Duodenal mucosa (tissue), 2 donors: ENCODE measurements at regions not wholly inside any gene's neighbourhood (a gene's known extent, or its start where the extent isn't known, plus 50 kb on each side); places are given as distances from the start of the nearest gene placed in this dataset.

Experiments used
- H3K27ac ChIP-seq: one replicate; pipeline ENCODE4 v1.7.0; 2013; ENCODE audit warnings: low read depth, low read length
- H3K27me3 ChIP-seq, 2 donors: one replicate each; pipeline ENCODE4 v1.7.0; 2013; ENCODE audit warnings: low read length in 2 of 2, control low read depth in 1 of 2; ENCODE audit not compliant: insufficient read depth in 2 of 2, control insufficient read depth in 1 of 2
- H3K36me3 ChIP-seq, 2 donors: one replicate each; pipeline ENCODE4 v1.7.0; 2013; ENCODE audit warnings: low read length in 2 of 2, control low read depth in 1 of 2; ENCODE audit not compliant: insufficient read depth in 2 of 2, control insufficient read depth in 1 of 2
- H3K4me1 ChIP-seq, 2 donors: one replicate each; pipeline ENCODE4 v1.7.0; 2013; ENCODE audit warnings: low read length in 2 of 2, control low read depth in 1 of 2; ENCODE audit not compliant: insufficient read depth in 2 of 2, control insufficient read depth in 1 of 2
- H3K4me3 ChIP-seq, 2 donors: one replicate each; pipeline ENCODE4 v1.7.0; 2013; ENCODE audit warnings: low read length in 2 of 2, low read depth in 1 of 2
- H3K9ac ChIP-seq, 2 donors: one replicate each; pipeline ENCODE4 v1.7.0; 2013; ENCODE audit warnings: low read length in 2 of 2, low read depth in 1 of 2
- H3K9me3 ChIP-seq, 2 donors: one replicate each; pipeline ENCODE4 v1.7.0; 2013; ENCODE audit warnings: low read length in 2 of 2, control low read depth in 1 of 2; ENCODE audit not compliant: control insufficient read depth in 1 of 2

DNA sequence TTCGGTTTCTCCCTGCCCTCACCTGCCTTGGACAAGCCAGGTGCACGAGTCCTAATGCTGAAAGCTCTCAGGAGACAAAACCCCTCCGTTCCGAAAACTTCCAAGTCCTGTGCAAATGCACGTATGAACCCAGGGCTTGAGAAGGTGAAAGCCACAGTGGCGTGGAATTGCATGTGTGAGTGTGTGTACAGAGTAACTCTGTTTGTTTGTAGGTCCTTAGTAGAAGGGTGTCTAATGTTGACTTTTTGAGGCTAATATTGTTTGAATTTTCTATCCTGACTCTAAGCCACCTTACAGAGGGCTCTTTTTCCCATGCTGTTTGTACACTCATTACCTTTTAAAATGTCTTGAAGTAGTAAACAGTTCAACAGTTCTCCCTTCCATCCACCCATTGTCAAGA, 129.1 kb downstream of the FOXA2 start:
- Histone ChIP-seq H3K9ac (no peak overlapping the region), H3K36me3 (no peaks in the 10 kb centered on the region), H3K27ac (no peak overlapping the region), H3K4me3 (no peak overlapping the region), H3K27me3 (peaks cover 0 to 8% of the 10 kb centered on the region in 2 donors), H3K9me3 (no peaks in the 10 kb centered on the region), H3K4me1 (peaks cover 7 to 8% of the 10 kb centered on the region in 2 donors)

DNA sequence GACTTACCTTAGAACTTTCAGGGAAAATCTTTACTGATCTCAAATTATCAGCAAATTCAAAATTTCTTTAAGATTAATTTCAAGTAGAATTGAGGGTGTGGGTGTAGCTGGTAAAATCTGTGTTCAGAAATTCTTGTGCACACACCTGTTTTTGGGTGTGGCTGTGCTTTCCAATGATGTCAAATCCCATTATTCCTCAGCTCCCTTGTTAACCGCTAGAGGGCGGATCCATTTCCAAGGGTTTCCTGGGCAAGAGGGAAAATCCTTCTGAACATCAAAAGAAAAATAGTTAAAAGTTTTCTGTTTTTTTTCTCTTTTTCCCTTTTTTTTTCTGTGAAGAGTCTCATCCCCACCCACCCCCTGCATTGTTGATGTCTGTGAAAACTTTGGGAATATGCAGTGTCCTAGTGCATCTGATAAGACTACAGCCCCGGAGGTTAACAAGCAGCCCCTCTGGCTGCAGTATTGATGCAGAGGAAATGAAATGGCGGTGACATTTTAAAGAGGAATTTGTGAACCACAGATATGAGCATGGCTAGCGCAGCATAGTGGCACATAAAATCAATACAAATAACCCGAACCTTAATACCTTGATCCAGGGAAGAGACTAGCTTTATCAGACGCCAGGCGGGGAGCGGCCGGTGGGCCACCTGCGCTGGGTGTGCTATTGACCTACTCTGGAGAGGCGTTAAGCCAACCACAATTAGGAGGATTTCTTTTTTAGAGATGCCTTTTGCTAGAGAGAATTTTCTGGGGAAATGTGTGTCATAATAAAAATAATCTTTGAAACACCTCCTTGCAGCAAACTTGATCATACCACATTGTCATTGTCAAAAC, 130.9 kb downstream of the FOXA2 start:
- Histone ChIP-seq H3K4me1 (peaks cover 11 to 15% of the 10 kb centered on the region in 2 donors), H3K36me3 (no peaks in the 10 kb centered on the region), H3K9me3 (no peaks in the 10 kb centered on the region), H3K27me3 (no peaks in the 10 kb centered on the region), H3K4me3 (no peak overlapping the region), H3K9ac (no peak overlapping the region), H3K27ac (no peak overlapping the region)

DNA sequence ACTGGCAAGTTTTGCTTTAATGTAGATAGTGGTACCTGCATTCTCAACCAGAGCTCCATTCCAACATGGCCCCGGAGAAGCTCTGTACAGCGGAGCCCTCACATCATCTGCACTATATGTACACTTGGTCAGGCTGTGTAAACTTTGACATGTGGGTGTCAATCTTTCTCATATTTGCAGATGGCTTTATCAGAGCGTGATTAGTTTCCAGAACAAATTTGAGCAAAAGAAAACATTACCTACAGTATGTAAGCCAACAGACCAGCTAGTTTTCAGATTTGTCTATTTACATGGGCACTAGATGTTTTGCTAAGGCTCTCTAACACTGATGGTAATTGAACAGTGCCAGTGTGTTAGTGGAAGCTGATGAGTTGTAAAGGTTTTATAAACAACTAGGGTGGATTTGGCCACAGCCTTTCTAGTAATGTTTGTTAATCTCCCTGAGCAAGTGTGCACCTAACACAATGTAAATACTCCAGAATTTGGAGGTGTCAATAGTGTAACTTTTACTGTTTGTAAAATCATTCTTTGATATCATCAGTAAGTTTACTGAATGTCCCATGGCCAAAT, 131.8 kb downstream of the FOXA2 start:
- peaks cover 11 to 15% of the 10 kb centered on the region in 2 donors for H3K4me1 ChIP-seq
- no peaks in the 10 kb centered on the region for H3K9me3 ChIP-seq
- no peak overlapping the region for H3K9ac ChIP-seq
- H3K4me3 ChIP-seq, result no peak overlapping the region
- H3K27me3 ChIP-seq, result no peaks in the 10 kb centered on the region
- H3K36me3 ChIP-seq, result no peaks in the 10 kb centered on the region
- H3K27ac ChIP-seq, result no peak overlapping the region

DNA sequence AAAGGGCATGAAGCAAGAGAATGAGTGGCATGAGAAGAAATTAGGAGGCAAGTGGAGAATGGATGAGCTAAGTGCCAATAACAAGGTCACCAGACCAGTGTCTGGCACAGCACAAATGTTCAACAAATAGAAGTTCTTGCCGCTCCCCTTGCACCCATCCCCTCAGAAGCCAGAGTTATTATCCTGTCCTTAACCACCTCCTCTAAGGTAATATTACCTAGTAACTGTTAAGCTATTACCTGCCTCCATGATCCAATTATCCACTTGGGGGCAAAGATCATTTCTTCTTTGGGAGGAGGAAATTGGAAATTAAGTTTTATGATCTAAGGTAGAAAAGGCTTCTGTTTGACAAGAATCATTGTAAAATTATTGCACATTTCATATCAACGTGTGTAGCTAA, 133.8 kb downstream of the FOXA2 start:
- Histone ChIP-seq H3K36me3 (no peaks in the 10 kb centered on the region), H3K9ac (no peak overlapping the region), H3K27me3 (no peaks in the 10 kb centered on the region), H3K27ac (no peak overlapping the region), H3K9me3 (no peaks in the 10 kb centered on the region), H3K4me3 (no peak overlapping the region), H3K4me1 (peaks cover 11 to 15% of the 10 kb centered on the region in 2 donors)

DNA sequence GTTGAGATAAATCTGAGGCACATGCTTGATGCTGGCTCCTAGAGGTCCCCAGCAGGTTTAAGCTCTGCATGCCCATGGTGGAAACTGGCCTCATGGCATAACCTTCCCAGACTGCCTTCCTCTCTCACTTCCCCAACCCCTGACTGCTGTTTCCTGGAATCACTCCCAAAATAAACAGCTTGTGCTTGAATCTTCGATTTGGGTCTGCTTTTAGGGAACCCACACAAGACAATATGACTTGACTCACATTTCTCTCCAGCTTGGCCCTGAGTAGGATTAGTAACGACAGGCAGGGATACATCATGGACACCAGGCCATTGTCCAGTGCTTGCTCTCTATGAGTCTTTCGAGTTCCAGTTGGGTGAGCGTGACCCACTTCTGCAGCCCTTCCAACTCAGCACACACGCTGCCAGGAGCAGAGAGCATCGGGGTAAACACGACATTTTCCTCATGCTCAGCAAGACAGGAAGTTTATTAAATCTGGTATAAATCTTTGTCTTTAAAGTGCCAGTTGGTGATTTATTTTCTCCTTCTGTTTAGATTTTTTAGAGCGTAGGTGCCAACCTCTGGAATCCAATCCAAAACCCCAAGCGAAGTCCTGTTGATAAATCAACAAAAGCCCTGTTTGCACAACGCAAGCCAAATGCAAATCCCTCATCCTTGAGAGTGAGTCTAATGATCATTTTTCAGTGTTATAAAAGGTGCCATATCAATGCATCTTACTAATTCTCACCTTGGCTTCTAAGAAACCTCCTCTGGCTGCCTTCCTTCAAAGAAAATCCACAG, 135.0 kb downstream of the FOXA2 start:
- Histone ChIP-seq H3K36me3 (no peaks in the 10 kb centered on the region), H3K27ac (no peak overlapping the region), H3K9ac (no peak overlapping the region), H3K27me3 (no peaks in the 10 kb centered on the region), H3K9me3 (no peaks in the 10 kb centered on the region), H3K4me3 (no peak overlapping the region), H3K4me1 (peaks cover 11 to 15% of the 10 kb centered on the region in 2 donors)

DNA sequence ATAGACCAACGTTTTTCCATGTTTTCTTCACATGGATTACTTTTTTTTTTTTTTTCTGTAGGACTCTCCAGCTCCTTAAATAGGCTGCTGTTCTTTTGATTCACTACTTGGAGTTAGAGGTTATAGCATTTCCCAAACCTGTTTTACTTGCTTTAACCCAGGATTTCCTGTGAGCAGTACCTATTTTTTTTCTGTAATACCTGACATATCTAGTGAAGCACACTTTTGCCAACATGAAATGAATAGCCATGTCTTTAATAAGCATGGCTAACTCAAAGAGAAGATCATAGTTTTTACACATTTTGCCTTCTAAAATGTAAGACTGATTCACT, 137.0 kb downstream of the FOXA2 start:
- no peaks in the 10 kb centered on the region for H3K9me3 ChIP-seq
- H3K36me3 ChIP-seq, result no peaks in the 10 kb centered on the region
- H3K4me1 ChIP-seq, result peaks cover 8 to 15% of the 10 kb centered on the region in 2 donors
- no peak overlapping the region for H3K4me3 ChIP-seq
- H3K27me3 ChIP-seq, result no peaks in the 10 kb centered on the region
- no peak overlapping the region for H3K27ac ChIP-seq
- no peak overlapping the region for H3K9ac ChIP-seq

DNA sequence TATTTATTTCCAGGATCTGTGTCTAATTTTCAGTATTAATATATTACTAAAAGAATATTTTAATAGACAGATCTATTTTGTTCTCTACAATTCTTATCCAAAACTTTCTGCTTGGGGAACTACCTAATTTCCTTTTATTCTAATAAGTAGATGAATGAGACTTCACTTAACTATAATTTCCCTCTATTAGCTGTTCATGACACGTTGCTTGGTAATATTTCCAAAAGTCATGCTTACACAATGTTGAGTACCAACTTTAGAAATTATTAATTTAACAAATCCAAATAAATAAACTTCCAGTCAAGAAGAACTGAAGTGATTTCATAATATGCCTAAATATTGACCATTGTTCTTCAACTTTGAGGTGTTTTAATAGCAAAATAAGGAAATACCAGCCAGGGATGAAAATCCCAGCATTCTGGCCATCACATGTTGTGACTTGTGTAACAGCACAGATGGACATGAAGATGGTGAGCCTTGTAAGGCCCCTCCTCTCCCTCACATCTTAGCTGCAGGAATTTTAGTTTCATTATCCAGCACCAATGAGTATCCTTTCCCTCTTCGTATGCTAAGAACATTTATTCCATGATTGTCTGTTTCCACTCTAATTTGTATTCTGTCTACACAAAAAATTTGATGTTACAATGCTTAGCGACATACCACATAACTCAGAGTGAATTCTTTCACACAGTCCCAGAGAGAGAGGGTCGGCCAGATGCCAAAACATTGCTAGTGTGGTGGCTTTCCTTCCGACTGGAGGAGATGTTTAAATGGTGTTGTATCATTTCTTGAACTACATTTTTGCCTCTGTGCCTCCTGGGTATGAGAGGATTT, 137.5 kb downstream of the FOXA2 start:
- no peak overlapping the region for H3K4me3 ChIP-seq
- H3K27me3 ChIP-seq, result no peaks in the 10 kb centered on the region
- no peaks in the 10 kb centered on the region for H3K36me3 ChIP-seq
- H3K9me3 ChIP-seq, result no peaks in the 10 kb centered on the region
- H3K4me1 ChIP-seq, result peaks cover 8 to 15% of the 10 kb centered on the region in 2 donors
- no peak overlapping the region for H3K27ac ChIP-seq
- no peak overlapping the region for H3K9ac ChIP-seq

DNA sequence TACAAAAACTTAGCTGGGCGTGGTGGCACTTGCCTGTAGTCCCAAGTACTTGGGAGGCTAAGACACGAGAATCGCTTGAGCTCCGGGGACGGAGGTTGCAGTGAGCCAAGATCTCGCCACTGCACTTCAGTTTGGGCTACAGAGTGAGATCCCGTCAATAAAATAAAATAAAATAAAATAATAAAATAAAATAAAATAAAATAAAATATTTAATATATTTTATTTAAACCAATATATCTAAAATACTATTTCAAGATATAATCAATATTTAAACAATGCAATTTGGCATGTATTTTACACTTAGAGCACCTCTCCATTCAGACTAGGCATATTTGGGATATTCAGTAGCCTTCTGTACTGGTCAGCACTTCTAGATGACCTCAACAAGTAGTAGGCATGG, 142.1 kb downstream of the FOXA2 start:
- Histone ChIP-seq H3K27ac (no peak overlapping the region), H3K36me3 (no peaks in the 10 kb centered on the region), H3K4me3 (no peak overlapping the region), H3K9me3 (no peaks in the 10 kb centered on the region), H3K4me1 (no peaks in the 10 kb centered on the region), H3K27me3 (no peaks in the 10 kb centered on the region), H3K9ac (no peak overlapping the region)

DNA sequence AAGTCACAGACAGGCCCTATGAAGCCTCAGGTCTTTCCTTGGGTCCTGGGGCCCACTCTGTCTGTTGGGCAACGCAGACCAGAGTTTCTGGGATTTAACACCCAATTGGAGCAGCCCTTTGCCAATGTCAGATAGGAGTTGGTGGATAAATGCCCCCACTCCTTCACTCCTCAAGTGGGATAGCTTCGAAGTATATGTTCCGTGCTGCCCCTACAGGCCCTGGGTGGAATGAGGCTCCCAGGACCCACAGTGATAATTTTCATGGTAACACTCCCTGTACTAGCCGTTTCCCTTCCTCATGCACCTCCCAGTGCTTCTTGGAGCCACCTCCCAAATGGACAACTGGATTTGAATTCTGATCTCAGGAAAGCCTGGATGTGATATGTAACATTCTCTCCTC, 145.4 kb downstream of the FOXA2 start:
- Histone ChIP-seq H3K4me1 (no peaks in the 10 kb centered on the region), H3K4me3 (no peak overlapping the region), H3K9ac (no peak overlapping the region), H3K27me3 (no peaks in the 10 kb centered on the region), H3K27ac (no peak overlapping the region), H3K36me3 (no peaks in the 10 kb centered on the region), H3K9me3 (no peaks in the 10 kb centered on the region)
